ENCODE measurements at regions not wholly inside any gene's neighbourhood (a gene's known extent, or its start where the extent isn't known, plus 50 kb on each side); places are given as distances from the start of the nearest gene placed in this dataset.

DNA sequence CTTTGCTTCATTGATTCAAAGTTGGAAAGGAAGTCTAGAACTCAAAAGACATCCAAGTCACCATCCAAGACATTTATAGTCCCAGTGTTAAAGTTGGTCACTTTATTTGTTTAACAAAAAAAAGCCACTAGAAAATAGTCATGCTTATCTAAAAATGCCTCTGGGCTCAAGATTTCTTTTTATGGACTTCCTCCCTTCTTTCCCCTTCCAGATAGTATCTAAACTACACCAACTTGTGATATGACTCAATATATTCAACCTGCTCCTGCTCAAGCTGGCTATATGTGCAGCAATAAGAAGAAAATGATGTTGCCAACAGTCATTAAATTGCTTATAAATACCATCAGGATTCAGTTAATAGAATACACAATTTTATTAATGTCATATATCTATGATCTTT lies 1177.1 kb downstream of the FLRT2 start:
- TF ChIP-seq, protein P1, sequence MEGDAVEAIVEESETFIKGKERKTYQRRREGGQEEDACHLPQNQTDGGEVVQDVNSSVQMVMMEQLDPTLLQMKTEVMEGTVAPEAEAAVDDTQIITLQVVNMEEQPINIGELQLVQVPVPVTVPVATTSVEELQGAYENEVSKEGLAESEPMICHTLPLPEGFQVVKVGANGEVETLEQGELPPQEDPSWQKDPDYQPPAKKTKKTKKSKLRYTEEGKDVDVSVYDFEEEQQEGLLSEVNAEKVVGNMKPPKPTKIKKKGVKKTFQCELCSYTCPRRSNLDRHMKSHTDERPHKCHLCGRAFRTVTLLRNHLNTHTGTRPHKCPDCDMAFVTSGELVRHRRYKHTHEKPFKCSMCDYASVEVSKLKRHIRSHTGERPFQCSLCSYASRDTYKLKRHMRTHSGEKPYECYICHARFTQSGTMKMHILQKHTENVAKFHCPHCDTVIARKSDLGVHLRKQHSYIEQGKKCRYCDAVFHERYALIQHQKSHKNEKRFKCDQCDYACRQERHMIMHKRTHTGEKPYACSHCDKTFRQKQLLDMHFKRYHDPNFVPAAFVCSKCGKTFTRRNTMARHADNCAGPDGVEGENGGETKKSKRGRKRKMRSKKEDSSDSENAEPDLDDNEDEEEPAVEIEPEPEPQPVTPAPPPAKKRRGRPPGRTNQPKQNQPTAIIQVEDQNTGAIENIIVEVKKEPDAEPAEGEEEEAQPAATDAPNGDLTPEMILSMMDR (IDR thresholded peaks at IDR 0.05) = no peak
- TF ChIP-seq EP300 (IDR thresholded peaks at IDR 0.05) = no peak
- no peak for TF ChIP-seq POLR2A (IDR thresholded peaks at IDR 0.05; ENCODE audit: low read depth)
- no peak for TF ChIP-seq POLR2AphosphoS5 (IDR thresholded peaks at IDR 0.05)
- DNase-seq (ENCODE audit: extremely low spot score) = no peak
- Histone ChIP-seq H3K36me3 (no peaks in the 10 kb centered on the region), H3K4me1 (no peaks in the 10 kb centered on the region), H3K9me3 (no peaks in the 10 kb centered on the region), H3K4me3 (no peak overlapping the region), H3K27ac (replicated peaks in 1 of 4) (no peak overlapping the region), H3K27me3 (no peaks in the 10 kb centered on the region)
- intact Hi-C loops (cut with DNase I) = no loop called here

DNA sequence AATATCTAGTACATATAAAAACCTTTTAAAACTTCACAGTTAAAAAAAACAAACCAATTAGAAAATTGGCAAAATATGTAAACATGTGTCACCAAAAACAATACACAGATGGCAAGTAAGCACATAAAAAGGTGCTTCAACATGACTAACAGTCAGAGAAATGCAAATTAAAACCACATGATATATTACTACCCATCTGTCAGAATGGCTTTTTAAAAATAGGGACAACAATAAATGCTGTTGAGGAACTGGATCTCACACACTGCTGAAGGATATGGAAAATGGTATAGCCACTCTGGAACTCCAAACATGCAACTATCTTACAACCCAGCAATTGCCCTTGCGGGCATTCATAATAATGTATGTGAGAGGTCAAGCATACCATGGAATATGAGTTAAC lies 1153.6 kb downstream of the FLRT2 start:
- Histone ChIP-seq H3K36me3 (no peaks in the 10 kb centered on the region), H3K27me3 (no peaks in the 10 kb centered on the region), H3K4me3 (no peak overlapping the region), H3K9me3 (peaks cover 0 to 7% (median 0%) of the 10 kb centered on the region in 4 donors), H3K4me1 (no peaks in the 10 kb centered on the region), H3K27ac (replicated peaks in 1 of 4) (no peak overlapping the region)
- TF ChIP-seq, protein P1 (IDR thresholded peaks at IDR 0.05) = no peak
- TF ChIP-seq EP300 (IDR thresholded peaks at IDR 0.05) (no peak), POLR2AphosphoS5 (IDR thresholded peaks at IDR 0.05) (no peak), POLR2A (IDR thresholded peaks at IDR 0.05; ENCODE audit: low read depth) (no peak)
- WGBS = 87% methylated on average over 1 of the region's 1 CpG
- intact Hi-C loops (cut with DNase I) = no loop called here
- no peak for DNase-seq (ENCODE audit: extremely low spot score)

DNA sequence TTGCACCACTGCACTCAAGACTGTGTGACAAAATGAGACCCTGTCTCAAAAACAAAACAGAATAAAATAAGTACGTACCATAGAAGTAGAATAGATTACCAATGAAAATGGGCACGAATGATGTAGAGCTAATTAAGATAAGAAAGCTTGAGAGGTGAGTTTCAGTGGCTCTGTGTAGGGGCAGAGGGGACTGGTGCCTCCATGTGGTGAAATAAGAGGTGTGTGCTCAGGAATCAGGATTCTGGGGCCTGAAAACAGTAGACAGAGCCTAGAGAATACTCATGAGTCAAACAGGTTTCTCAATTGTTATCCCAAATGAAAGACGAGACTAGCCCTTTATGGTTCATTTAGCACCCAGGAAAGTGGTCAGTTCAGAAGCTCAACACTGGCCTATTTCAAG lies 1145.1 kb downstream of the FLRT2 start:
- DNase-seq (ENCODE audit: extremely low spot score) = no peak
- H3K9me3 ChIP-seq = no peaks in the 10 kb centered on the region
- H3K4me1 ChIP-seq = no peaks in the 10 kb centered on the region
- 83% methylated on average over 3 of the region's 3 CpGs for WGBS
- no peak overlapping the region for H3K4me3 ChIP-seq
- H3K27ac ChIP-seq (replicated peaks in 1 of 4) = no peak overlapping the region
- intact Hi-C loops (cut with DNase I) = no loop called here
- H3K27me3 ChIP-seq = no peaks in the 10 kb centered on the region
- TF ChIP-seq POLR2AphosphoS5 (IDR thresholded peaks at IDR 0.05) = no peak
- TF ChIP-seq POLR2A (IDR thresholded peaks at IDR 0.05; ENCODE audit: low read depth) = no peak
- TF ChIP-seq EP300 (IDR thresholded peaks at IDR 0.05) = no peak
- H3K36me3 ChIP-seq = no peaks in the 10 kb centered on the region

DNA sequence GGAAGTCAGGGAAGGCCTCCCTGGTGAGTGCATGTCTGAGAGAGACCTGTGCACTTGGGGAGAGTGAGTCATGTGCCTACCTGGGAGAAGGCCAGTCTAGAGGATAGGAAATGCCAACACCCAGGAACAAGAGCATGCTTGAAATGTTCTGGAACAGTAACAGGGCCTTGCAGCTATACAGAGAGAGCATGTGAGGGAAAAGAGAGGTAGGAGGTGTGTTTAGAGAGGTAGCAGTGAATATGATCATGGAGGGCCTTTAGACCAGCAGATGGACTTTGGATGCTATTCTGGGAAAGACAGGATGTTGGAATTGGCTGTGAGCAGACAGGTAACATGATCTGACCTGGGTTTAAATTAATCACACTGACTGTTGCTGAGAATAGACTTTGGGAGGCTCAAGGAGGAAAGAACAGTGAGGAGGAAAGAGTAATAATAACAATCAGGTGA lies 1143.6 kb downstream of the FLRT2 start:
- H3K36me3 ChIP-seq = no peaks in the 10 kb centered on the region
- intact Hi-C loops (cut with DNase I) = no loop called here
- H3K9me3 ChIP-seq = no peaks in the 10 kb centered on the region
- no peak overlapping the region for H3K27ac ChIP-seq (replicated peaks in 1 of 4)
- H3K4me1 ChIP-seq = no peaks in the 10 kb centered on the region
- H3K27me3 ChIP-seq = no peaks in the 10 kb centered on the region
- no peak overlapping the region for H3K4me3 ChIP-seq
- no peak for DNase-seq (ENCODE audit: extremely low spot score)
- TF ChIP-seq POLR2A (IDR thresholded peaks at IDR 0.05; ENCODE audit: low read depth) = no peak
- TF ChIP-seq POLR2AphosphoS5 (IDR thresholded peaks at IDR 0.05) = no peak
- no peak for TF ChIP-seq EP300 (IDR thresholded peaks at IDR 0.05)
- TF ChIP-seq, protein P1 (IDR thresholded peaks at IDR 0.05) = no peak

DNA sequence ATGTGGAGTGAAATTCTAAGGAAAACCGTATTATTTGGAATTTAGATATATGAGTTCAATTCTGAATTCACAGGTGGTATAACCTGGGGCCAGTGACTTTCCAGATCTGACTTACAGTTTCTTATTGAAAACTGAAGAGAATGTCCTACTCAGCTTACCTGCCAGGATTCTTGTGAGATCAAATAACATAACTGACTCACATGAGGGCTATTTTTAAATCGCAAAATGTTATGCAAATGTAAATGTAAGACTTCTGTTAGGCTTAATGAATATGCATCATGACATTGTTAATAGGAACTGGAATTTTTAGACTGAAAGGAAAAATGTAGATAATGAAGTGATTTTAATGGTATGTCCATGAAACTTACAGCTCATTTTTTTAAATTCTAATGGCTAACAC lies 1142.1 kb downstream of the FLRT2 start:
- Histone ChIP-seq H3K27ac (replicated peaks in 1 of 4) (no peak overlapping the region), H3K4me3 (no peak overlapping the region), H3K36me3 (no peaks in the 10 kb centered on the region), H3K4me1 (no peaks in the 10 kb centered on the region), H3K27me3 (no peaks in the 10 kb centered on the region), H3K9me3 (no peaks in the 10 kb centered on the region)
- TF ChIP-seq EP300 (IDR thresholded peaks at IDR 0.05) (no peak), POLR2AphosphoS5 (IDR thresholded peaks at IDR 0.05) (no peak), POLR2A (IDR thresholded peaks at IDR 0.05; ENCODE audit: low read depth) (no peak)
- TF ChIP-seq, protein P1 (IDR thresholded peaks at IDR 0.05) = no peak
- intact Hi-C loops (cut with DNase I) = no loop called here
- 76% methylated on average over 2 of the region's 2 CpGs for WGBS
- DNase-seq (ENCODE audit: extremely low spot score) = no peak
